ENCODE measurements at regions not wholly inside any gene's neighbourhood (a gene's known extent, or its start where the extent isn't known, plus 50 kb on each side); places are given as distances from the start of the nearest gene placed in this dataset.

DNA sequence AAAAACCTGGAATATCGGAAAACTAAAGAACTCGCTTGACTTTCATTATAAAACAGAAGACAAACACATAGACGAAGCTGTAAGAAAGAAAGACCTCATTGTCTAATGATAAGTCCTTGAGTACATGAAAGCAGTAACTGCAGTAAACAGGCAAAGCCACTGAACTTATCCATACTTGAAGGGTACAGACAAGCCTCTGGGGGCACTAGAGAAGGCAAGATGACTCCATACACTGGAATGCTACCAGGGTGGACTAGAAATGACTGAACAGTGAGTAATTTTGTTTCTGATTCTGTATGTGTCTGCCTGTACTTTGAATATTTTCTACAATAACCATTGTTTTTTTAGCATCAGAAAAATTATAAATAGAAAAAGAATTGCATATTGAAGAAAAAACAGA, 507.9 kb downstream of the UQCRFS1 start:
- Histone ChIP-seq H3K4me3 (no peak overlapping the region), H3K27ac (no peak overlapping the region), H3K27me3 (peaks cover 0 to 5% (median 0%) of the 10 kb centered on the region in 9 donors), H3K9me3 (no peaks in the 10 kb centered on the region), H3K4me1 (no peaks in the 10 kb centered on the region), H3K36me3 (no peaks in the 10 kb centered on the region)
- DNase-seq (no peak), ATAC-seq (no peak)
- no peak for TF ChIP-seq POLR2A (IDR thresholded peaks at IDR 0.05)
- TF ChIP-seq, protein P1, sequence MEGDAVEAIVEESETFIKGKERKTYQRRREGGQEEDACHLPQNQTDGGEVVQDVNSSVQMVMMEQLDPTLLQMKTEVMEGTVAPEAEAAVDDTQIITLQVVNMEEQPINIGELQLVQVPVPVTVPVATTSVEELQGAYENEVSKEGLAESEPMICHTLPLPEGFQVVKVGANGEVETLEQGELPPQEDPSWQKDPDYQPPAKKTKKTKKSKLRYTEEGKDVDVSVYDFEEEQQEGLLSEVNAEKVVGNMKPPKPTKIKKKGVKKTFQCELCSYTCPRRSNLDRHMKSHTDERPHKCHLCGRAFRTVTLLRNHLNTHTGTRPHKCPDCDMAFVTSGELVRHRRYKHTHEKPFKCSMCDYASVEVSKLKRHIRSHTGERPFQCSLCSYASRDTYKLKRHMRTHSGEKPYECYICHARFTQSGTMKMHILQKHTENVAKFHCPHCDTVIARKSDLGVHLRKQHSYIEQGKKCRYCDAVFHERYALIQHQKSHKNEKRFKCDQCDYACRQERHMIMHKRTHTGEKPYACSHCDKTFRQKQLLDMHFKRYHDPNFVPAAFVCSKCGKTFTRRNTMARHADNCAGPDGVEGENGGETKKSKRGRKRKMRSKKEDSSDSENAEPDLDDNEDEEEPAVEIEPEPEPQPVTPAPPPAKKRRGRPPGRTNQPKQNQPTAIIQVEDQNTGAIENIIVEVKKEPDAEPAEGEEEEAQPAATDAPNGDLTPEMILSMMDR (IDR thresholded peaks at IDR 0.05), result no peak
- 70 to 79% (median 75%) methylated on average over 3 of the region's 3 CpGs for WGBS, 4 donors
- intact Hi-C loops (cut with DNase I), result loop anchor here in 4 of 10 donors (5.0 to 10.0 kb wide), 4 partner anchors 238 to 740 kb away; no protein-coding TSS in a partner anchor

DNA sequence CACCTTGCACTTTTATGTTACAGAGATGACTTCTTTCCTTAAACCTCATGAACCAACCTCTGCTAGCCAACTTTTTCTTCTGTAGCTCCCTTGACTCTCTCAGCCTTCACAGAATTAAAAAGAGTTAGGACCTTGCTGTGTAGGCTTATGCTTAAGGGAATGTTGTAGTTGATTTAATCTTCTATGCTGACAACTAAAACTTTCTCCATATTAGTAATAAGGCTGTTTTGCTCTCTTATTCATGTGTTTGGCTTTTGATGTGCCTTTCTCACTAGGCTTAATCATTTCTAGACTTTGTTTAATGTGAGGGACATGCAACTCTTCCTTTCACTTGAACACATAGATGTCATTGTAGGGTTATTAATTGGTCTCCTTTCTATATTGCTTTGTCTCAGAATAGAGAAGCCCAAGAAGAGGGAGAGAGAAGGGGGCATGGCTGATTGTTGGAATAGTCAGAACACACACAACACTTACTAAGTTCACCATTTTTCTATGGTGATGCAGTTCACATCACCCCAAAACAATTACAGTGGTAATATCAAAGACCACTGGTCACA, 509.5 kb downstream of the UQCRFS1 start:
- Histone ChIP-seq H3K9me3 (no peaks in the 10 kb centered on the region), H3K4me3 (no peak overlapping the region), H3K4me1 (no peaks in the 10 kb centered on the region), H3K36me3 (no peaks in the 10 kb centered on the region), H3K27me3 (peaks cover 0 to 5% (median 0%) of the 10 kb centered on the region in 9 donors), H3K27ac (no peak overlapping the region)
- intact Hi-C loops (cut with DNase I), result loop anchor here in 1 of 10 donors (10.0 kb wide), 2 partner anchors 239 to 739 kb away; no protein-coding TSS in a partner anchor
- DNase-seq, result no peak
- no peak for ATAC-seq
- TF ChIP-seq, protein P1 (IDR thresholded peaks at IDR 0.05), result no peak
- no peak for TF ChIP-seq POLR2A (IDR thresholded peaks at IDR 0.05)

DNA sequence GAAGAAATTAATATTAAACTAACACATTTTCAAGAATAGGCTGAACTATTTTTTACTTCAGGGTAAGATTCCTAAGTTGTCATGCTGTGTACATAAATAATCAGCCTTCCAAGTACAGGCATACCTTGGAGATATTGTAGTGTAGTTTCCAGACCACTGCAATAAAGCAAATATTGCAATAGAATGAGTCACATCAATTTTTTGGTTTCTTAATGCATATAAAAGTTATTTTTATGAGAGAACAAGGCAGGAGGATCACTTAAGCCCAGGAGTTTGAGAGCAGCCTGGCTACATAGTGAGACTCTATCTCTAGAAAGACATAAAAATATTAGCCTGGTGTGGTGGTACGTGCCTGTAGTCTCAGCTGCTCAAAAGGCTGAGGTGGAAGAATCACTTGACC, 511.5 kb downstream of the UQCRFS1 start:
- Histone ChIP-seq H3K27me3 (peaks cover 0 to 5% (median 0%) of the 10 kb centered on the region in 9 donors), H3K4me1 (no peaks in the 10 kb centered on the region), H3K9me3 (peaks cover 0 to 3% (median 0%) of the 10 kb centered on the region in 12 donors), H3K4me3 (no peak overlapping the region), H3K27ac (no peak overlapping the region), H3K36me3 (no peaks in the 10 kb centered on the region)
- DNase-seq, result no peak
- intact Hi-C loops (cut with DNase I), result loop anchor here in 1 of 10 donors (10.0 kb wide), 2 partner anchors 237 to 737 kb away; no protein-coding TSS in a partner anchor
- 53 to 78% (median 65%) methylated on average over 1 of the region's 1 CpG for WGBS, 4 donors
- TF ChIP-seq, protein P1 (IDR thresholded peaks at IDR 0.05), result no peak
- TF ChIP-seq POLR2A (IDR thresholded peaks at IDR 0.05), result no peak
- no peak for ATAC-seq

DNA sequence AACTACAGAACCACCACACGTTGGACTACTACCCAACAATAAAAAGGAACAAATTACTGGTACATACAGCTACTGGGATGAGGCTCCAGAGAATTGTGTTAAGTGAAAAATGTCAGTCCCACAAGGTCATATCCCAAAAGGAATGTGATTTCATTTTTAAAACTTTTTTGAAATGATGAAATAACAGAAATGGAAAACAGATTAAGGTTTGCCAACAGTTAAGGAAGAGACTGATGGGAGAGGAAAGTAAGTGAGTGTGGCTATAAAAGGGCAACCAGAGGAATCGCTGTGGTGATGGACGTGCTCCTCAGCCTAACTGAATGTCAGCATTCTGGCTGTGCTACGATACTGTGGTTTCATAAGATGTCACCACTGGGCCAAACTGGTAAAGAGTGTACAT, 512.8 kb downstream of the UQCRFS1 start:
- Histone ChIP-seq H3K27me3 (peaks cover 0 to 6% (median 0%) of the 10 kb centered on the region in 9 donors), H3K27ac (no peak overlapping the region), H3K36me3 (no peaks in the 10 kb centered on the region), H3K4me1 (no peaks in the 10 kb centered on the region), H3K4me3 (no peak overlapping the region), H3K9me3 (peaks cover 0 to 3% (median 0%) of the 10 kb centered on the region in 12 donors)
- TF ChIP-seq POLR2A (IDR thresholded peaks at IDR 0.05), result no peak
- TF ChIP-seq, protein P1 (IDR thresholded peaks at IDR 0.05), result no peak
- no peak for DNase-seq
- intact Hi-C loops (cut with DNase I), result loop anchor here in 1 of 10 donors (10.0 kb wide), 2 partner anchors 235 to 735 kb away; no protein-coding TSS in a partner anchor
- no peak for ATAC-seq
- WGBS, 4 donors, result 69 to 71% (median 70%) methylated on average over 4 of the region's 4 CpGs

Data from heart left ventricle (tissue), 16 donors.